GM12878 (cell line): ENCODE measurements at regions not wholly inside any gene's neighbourhood (a gene's known extent, or its start where the extent isn't known, plus 50 kb on each side); places are given as distances from the start of the nearest gene placed in this dataset.

Experiments used
- ATAC-seq: fragments of 200-7000 bp; cut with Tn5 transposase; 3 replicates; pipeline ENCODE4 v1.9.1; 2020; ENCODE audit warnings: mild to moderate bottlenecking, moderate library complexity
- BruUV-seq: library from RNA; stranded (reverse); fragments of 400-500 nt; replicated peaks from 2 replicates; lab custom pipeline; 2021; lab: Mats Ljungman, UMichigan
- CTCF ChIA-PET: fragments of 300-600 bp; sonication (Branson Sonifier 250); formaldehyde crosslinking; extraction: SDS; loops from one replicate; lab custom pipeline; 2021; ENCODE audit warnings: inconsistent platforms; lab: Yijun Ruan, JAX
- POLR2A ChIA-PET: fragments of 350-600 bp; formaldehyde crosslinking; extraction: SDS; loops from one replicate; lab custom pipeline; 2021; ENCODE audit warnings: inconsistent platforms; lab: Charles Lee
- RAD21 ChIA-PET: fragments of 300-600 bp; sonication (Branson Sonifier 250); formaldehyde crosslinking; loops from one replicate; lab custom pipeline; 2023; ENCODE audit warnings: antibody characterized with exemption; ENCODE audit not compliant: unreplicated experiment; lab: Charles Lee
- SMC1A ChIA-PET: fragments of 300-600 bp; sonication (Branson Sonifier 250); formaldehyde crosslinking; loops from one replicate; lab custom pipeline; 2023; ENCODE audit not compliant: unreplicated experiment, uncharacterized antibody; lab: Charles Lee
- DNase-seq: peaks from one replicate; pipeline ENCODE4 v3.0.0-alpha.2; 2011; ENCODE audit warnings: low read depth, low spot score
- FAIRE-seq: peaks from 3 replicates; lab custom pipeline; 2011; peaks lifted over from hg19 to GRCh38; lab: Jason Lieb, UNC
- H2AFZ ChIP-seq: 2 replicates; pipeline ENCODE4 v1.6.0; 2011; ENCODE audit warnings: low read depth, low read length, control low read depth; ENCODE audit not compliant: control insufficient read depth
- H3K27ac ChIP-seq: 2 replicates; pipeline ENCODE4 v1.5.1; 2011; ENCODE audit warnings: control low read depth; ENCODE audit not compliant: control insufficient read depth, insufficient read depth
- H3K27me3 ChIP-seq, 2 experiments: replicated peaks in 1 of 2; 2 replicates each; pipeline versions ENCODE4 v1.6.0 to v1.6.1; 2011; ENCODE audit warnings: low read length in 1 of 2; ENCODE audit not compliant: control insufficient read depth in 2 of 2, insufficient read depth in 2 of 2
- H3K36me3 ChIP-seq, 2 experiments: 2 replicates each; pipeline ENCODE4 v1.5.1; 2011; ENCODE audit warnings: low read length in 1 of 2; ENCODE audit not compliant: control insufficient read depth in 2 of 2, insufficient read depth in 2 of 2
- H3K4me1 ChIP-seq: 2 replicates; pipeline ENCODE4 v1.6.1; 2011; ENCODE audit warnings: mild to moderate bottlenecking, low read length, moderate library complexity, mixed read lengths; ENCODE audit not compliant: control insufficient read depth, insufficient read depth
- H3K4me2 ChIP-seq: 2 replicates; pipeline ENCODE4 v1.6.0; 2011; ENCODE audit warnings: control low read depth; ENCODE audit not compliant: control insufficient read depth, insufficient read depth
- H3K4me3 ChIP-seq: fragments of 200-600 bp; sonication (generic); 2 replicates; pipeline ENCODE4 v1.5.1; 2016
- H3K79me2 ChIP-seq: 2 replicates; pipeline ENCODE4 v1.6.0; 2011; ENCODE audit warnings: low read length; ENCODE audit not compliant: control insufficient read depth, insufficient read depth
- H3K9ac ChIP-seq: 2 replicates; pipeline ENCODE4 v1.8.0; 2011; ENCODE audit warnings: low read length, control low read depth, mixed read lengths; ENCODE audit not compliant: control insufficient read depth, insufficient read depth
- H3K9me3 ChIP-seq: replicated peaks from 3 replicates; pipeline ENCODE4 v1.5.1; 2011; ENCODE audit warnings: mild to moderate bottlenecking, low read length; ENCODE audit not compliant: control insufficient read depth, insufficient read depth
- H4K20me1 ChIP-seq: 2 replicates; pipeline ENCODE4 v1.6.0; 2011; ENCODE audit not compliant: control insufficient read depth, insufficient read depth
- BACH1 ChIP-seq: fragments of 450-650 bp; IDR thresholded peaks from 2 replicates; pipeline ENCODE4 v1.6.1; 2017; ENCODE audit warnings: mild to moderate bottlenecking, borderline replicate concordance
- CHD1 ChIP-seq: IDR thresholded peaks from 2 replicates; pipeline ENCODE4 v1.6.1; 2012; ENCODE audit warnings: low read depth, low read length, improper control_type of control experiment
- IRF4 ChIP-seq: IDR thresholded peaks from 2 replicates; pipeline ENCODE4 v1.6.1; 2011; ENCODE audit warnings: low read depth, low read length
- LARP7 ChIP-seq: fragments of 450-650 bp; IDR thresholded peaks from 2 replicates; pipeline ENCODE4 v1.6.1; 2017; ENCODE audit warnings: mild to moderate bottlenecking
- MLLT1 ChIP-seq: fragments of 450-650 bp; IDR thresholded peaks from 2 replicates; pipeline ENCODE4 v1.6.1; 2016; ENCODE audit warnings: mild to moderate bottlenecking
- MTA3 ChIP-seq: IDR thresholded peaks from 2 replicates; pipeline ENCODE4 v1.6.1; 2012; ENCODE audit warnings: low read length, inconsistent platforms, borderline replicate concordance
- RBBP5 ChIP-seq: fragments of 200-600 bp; sonication (generic); conservative IDR thresholded peaks from 2 replicates; pipeline ENCODE4 v1.6.1; 2016
- RELA ChIP-seq: fragments of 450-650 bp; IDR thresholded peaks from 2 replicates; pipeline ENCODE4 v1.8.0; 2014; ENCODE audit warnings: borderline replicate concordance; ENCODE audit not compliant: partially characterized antibody
- REST ChIP-seq: IDR thresholded peaks from 2 replicates; pipeline ENCODE4 v1.6.1; 2012; ENCODE audit warnings: mild to moderate bottlenecking, low read depth, low read length
- SMARCA5 ChIP-seq: fragments of 450-650 bp; IDR thresholded peaks from 2 replicates; pipeline ENCODE4 v1.6.1; 2017; ENCODE audit warnings: mild to moderate bottlenecking
- STAT3 ChIP-seq: IDR thresholded peaks from 2 replicates; pipeline ENCODE4 v1.6.1; 2011; ENCODE audit warnings: low read depth, low read length, improper control_type of control experiment
- TARDBP ChIP-seq: IDR thresholded peaks from 2 replicates; pipeline ENCODE4 v1.6.1; 2016; ENCODE audit warnings: borderline replicate concordance
- TCF12 ChIP-seq: IDR thresholded peaks from 2 replicates; pipeline ENCODE4 v1.6.1; 2011; ENCODE audit warnings: low read depth, mild to moderate bottlenecking, low read length
- ZNF207 ChIP-seq: fragments of 450-650 bp; IDR thresholded peaks from 2 replicates; pipeline ENCODE4 v1.6.1; 2014; ENCODE audit warnings: antibody characterized with exemption, mild to moderate bottlenecking, borderline replicate concordance
- ZNF592 ChIP-seq: fragments of 450-650 bp; IDR thresholded peaks from 2 replicates; pipeline ENCODE4 v1.6.1; 2017; ENCODE audit warnings: mild to moderate bottlenecking, moderate library complexity
- WGBS: methylation state at CpG from one replicate; pipeline ENCODE4 v1.1.6; 2016; ENCODE audit warnings: low lambda C conversion rate; ENCODE audit not compliant: insufficient replicate concordance, insufficient coverage; ENCODE audit errors: missing lambda C conversion rate; 5-methylcytosine and 5-hydroxymethylcytosine counted together
- in situ Hi-C: fragments of 300-500 bp; cut with MboI; formaldehyde crosslinking; loops from 9 replicates; pipeline ENCODE4 v1.14.3; 2018; ENCODE audit warnings: mixed read lengths
- intact Hi-C: fragments of 100-400 bp; cut with micrococcal nuclease; formaldehyde crosslinking; loops from one replicate; pipeline ENCODE4 v1.14.2; 2022; ENCODE audit not compliant: unreplicated experiment

GRCh38 chr7:153523320-153524015 is 528.7 kb upstream of the DPP6 start (continued):
- no peak for TF ChIP-seq RBBP5

GRCh38 chr7:153524070-153524601 is 528.1 kb upstream of the DPP6 start:
- ATAC-seq (no peak), DNase-seq (no peak), FAIRE-seq (no peak)
- no peaks in the 10 kb centered on the region for H4K20me1 ChIP-seq
- no peak overlapping the region for H2AFZ ChIP-seq
- H3K4me1 ChIP-seq = no peaks in the 10 kb centered on the region
- SMC1A ChIA-PET = no interaction called here
- POLR2A ChIA-PET = no interaction called here
- in situ Hi-C loops (no loop called here), intact Hi-C loops (no loop called here)
- H3K79me2 ChIP-seq = no peaks in the 10 kb centered on the region
- WGBS = 32% methylated on average over 9 of the region's 9 CpGs
- no peaks in the 10 kb centered on the region; the same call in 2 of the 3 replicates for H3K9me3 ChIP-seq
- no peaks in the 10 kb centered on the region for H3K36me3 ChIP-seq
- H3K27me3 ChIP-seq = no peaks in the 10 kb centered on the region
- no peak overlapping the region for H3K4me2 ChIP-seq
- no peak overlapping the region for H3K4me3 ChIP-seq
- no peak overlapping the region for H3K27ac ChIP-seq
- CTCF ChIA-PET = no interaction called here
- no TSS peak for BruUV-seq
- H3K9ac ChIP-seq = no peak overlapping the region
- RAD21 ChIA-PET = no interaction called here
- no peak for TF ChIP-seq TCF12
- TF ChIP-seq RELA = no peak
- no peak for TF ChIP-seq TARDBP
- no peak for TF ChIP-seq CHD1
- TF ChIP-seq MTA3 = no peak
- no peak for TF ChIP-seq ZNF207
- TF ChIP-seq MLLT1 = no peak
- TF ChIP-seq IRF4 = no peak
- no peak for TF ChIP-seq BACH1
- no peak for TF ChIP-seq LARP7
- no peak for TF ChIP-seq STAT3
- no peak for TF ChIP-seq REST
- no peak for TF ChIP-seq ZNF592
- no peak for TF ChIP-seq SMARCA5
